Epithelial cell of proximal tubule (primary cell): ENCODE measurements at regions not wholly inside any gene's neighbourhood (a gene's known extent, or its start where the extent isn't known, plus 50 kb on each side); places are given as distances from the start of the nearest gene placed in this dataset.
A peak's percentile ranks its signal among the peaks of the same experiment; 100 is the strongest.
"Not testable (repeated sequence)": the region's sequence is repeated elsewhere in the genome, so short reads cannot be mapped to it uniquely, and the experiment has no call there.

Source experiments
- DNase-seq: peaks from one replicate; pipeline ENCODE4 v3.0.0-alpha.2; 2011; ENCODE audit warnings: low read depth
- H3K4me3 ChIP-seq: 2 replicates; pipeline ENCODE4 v1.5.1; 2011; ENCODE audit warnings: low read depth, mild to moderate bottlenecking, low read length
- CTCF ChIP-seq: conservative IDR thresholded peaks from 2 replicates; pipeline ENCODE4 v1.5.1; 2012; ENCODE audit warnings: low read depth, mild to moderate bottlenecking, low read length

- no peak for TF ChIP-seq CTCF
- H3K4me3 ChIP-seq: no peak overlapping the region
- DNase-seq: no peak
Observed at GRCh38 chr7:66504131-66504530, 124.5 kb upstream of the KCTD7 start.

- no peak for TF ChIP-seq CTCF
- no peak for DNase-seq
- no peak overlapping the region for H3K4me3 ChIP-seq
Observed at GRCh38 chr7:66505009-66505408, 123.7 kb upstream of the KCTD7 start.

DNA sequence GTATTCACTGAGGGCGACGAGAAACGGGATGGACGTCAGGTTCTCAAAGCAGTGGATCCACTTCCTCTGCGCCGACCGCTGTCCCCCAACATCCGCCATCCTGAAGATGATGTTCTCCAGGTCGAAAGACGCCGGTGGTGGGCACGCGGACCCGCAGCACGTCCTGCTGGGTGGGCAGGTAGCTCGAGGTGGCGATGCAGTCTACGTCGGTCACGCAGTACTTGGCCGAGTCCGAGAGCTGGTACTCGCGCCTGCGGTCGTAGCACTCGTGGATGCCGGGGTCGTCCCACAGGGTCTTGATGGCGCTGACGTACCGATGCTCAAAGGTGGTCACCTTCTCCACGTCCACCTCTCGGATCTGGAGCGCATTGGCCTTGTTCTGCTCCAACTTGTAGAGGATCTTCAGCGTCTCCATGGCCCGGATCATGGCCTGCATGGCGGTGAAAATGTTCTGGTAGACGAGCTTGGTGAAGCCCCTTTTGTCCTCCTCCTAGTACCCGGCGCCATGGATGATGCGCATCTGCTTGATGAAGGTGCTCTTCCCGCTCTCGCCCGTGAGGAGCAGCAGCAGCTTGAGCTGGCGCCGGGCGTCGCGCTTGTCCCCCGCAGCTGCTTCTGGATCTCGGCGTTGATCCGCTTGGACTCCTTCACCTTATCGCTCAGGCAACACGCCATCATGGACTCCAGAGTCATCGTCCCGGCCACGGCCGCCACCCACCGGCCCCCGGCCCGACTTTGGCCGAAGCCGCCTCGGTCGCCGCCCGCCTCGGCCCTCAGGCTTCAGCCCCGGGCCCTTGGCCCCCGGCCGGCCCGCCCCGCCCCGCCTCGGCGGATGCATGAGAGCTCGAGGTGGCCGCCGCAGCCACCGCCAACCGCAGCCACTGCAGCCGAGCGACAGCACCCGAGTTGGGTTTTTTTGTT, 122.9 kb upstream of the KCTD7 start:
- DNase-seq: no peak
- peak overlapping the region; percentile 33 for H3K4me3 ChIP-seq
- no peak for TF ChIP-seq CTCF

DNA sequence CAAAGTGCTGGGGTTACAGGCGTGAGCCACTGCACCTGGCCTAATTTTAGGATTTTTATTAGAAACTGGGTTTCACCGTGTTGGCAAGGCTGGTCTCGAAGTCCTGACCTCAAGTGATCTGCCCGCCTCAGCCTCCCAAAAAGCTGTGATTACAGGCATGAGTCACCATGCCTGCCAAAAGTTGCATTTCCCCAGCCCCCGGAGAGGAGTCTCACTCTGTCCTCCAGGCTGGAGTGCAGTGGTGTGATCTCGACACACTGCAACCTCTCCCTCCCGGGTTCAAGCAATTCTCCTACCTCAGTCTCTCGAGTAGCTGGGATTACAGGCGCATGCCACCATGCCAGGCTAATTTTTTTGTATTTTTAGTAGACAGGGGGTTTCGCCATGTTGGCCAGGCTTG, 122.0 kb upstream of the KCTD7 start:
- DNase-seq, H3K4me3 ChIP-seq: not testable (repeated sequence)

GRCh38 chr7:66507764-66508296, 120.9 kb upstream of the KCTD7 start:
- no peak for DNase-seq
- no peak overlapping the region for H3K4me3 ChIP-seq
- no peak for TF ChIP-seq CTCF

- no peak overlapping the region for H3K4me3 ChIP-seq
Observed at GRCh38 chr7:66508431-66508830, 120.2 kb upstream of the KCTD7 start.

DNA sequence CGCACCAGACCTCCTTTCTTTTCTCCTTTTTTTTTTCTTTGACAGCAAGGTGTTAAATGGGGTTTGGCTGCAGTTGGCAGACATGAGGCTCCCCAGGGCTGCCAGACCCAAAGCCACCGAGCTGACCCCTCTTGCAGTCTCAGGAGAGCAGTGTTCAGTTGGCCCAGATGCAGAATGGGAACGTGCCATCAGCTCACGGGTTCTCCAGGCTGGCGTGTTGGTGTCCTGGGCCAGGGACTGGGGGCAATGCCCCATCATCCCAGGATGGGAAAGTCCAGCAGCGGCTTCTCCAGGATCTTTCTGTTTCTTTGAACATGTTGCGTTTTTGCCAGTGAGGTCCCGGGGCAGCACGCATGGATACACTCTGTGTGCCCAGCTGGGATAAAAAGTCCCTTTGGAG, 114.6 kb upstream of the KCTD7 start:
- DNase-seq: no peak
- no peak for TF ChIP-seq CTCF
- H3K4me3 ChIP-seq: no peak overlapping the region

More at GRCh38 chr7:66508431-66508830, 120.2 kb upstream of the KCTD7 start:
- no peak for DNase-seq
- no peak for TF ChIP-seq CTCF
